NCI-H226 (cell line): ENCODE measurements at regions not wholly inside any gene's neighbourhood (a gene's known extent, or its start where the extent isn't known, plus 50 kb on each side); places are given as distances from the start of the nearest gene placed in this dataset.

ENCODE experiments used
- DNase-seq: peaks from one replicate; pipeline ENCODE4 v3.0.0-alpha.2; 2015

- DNase-seq, result no peak
These were observed 239.2 kb upstream of the HS6ST1 start for GRCh38 chr2:128557831-128558241.

GRCh38 chr2:128558441-128558840 is 239.8 kb upstream of the HS6ST1 start:
- no peak for DNase-seq

GRCh38 chr2:128558895-128559532 is 240.3 kb upstream of the HS6ST1 start:
- DNase-seq, result no peak

- DNase-seq, result no peak
These were observed 241.2 kb upstream of the HS6ST1 start for GRCh38 chr2:128559533-128560515.

DNA sequence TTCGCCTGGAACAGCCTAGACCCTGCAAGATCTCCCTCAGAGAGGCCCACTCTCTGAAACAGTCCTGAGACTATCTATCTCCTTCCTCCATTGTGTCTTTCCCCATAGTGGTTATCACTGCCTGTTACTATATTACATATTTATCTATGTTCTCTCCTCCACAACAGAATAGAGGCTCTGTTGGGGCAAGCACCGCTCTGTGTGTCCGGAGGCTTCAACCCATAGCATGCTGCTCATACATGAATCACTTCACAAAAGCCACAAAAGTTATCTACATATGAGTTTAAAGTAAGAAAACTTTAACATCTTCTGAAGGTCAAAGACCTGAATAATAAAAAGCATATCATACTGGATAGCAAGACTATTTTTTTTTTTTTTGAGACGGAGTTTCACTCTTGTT is 242.1 kb upstream of the HS6ST1 start:
- DNase-seq, result no peak

DNA sequence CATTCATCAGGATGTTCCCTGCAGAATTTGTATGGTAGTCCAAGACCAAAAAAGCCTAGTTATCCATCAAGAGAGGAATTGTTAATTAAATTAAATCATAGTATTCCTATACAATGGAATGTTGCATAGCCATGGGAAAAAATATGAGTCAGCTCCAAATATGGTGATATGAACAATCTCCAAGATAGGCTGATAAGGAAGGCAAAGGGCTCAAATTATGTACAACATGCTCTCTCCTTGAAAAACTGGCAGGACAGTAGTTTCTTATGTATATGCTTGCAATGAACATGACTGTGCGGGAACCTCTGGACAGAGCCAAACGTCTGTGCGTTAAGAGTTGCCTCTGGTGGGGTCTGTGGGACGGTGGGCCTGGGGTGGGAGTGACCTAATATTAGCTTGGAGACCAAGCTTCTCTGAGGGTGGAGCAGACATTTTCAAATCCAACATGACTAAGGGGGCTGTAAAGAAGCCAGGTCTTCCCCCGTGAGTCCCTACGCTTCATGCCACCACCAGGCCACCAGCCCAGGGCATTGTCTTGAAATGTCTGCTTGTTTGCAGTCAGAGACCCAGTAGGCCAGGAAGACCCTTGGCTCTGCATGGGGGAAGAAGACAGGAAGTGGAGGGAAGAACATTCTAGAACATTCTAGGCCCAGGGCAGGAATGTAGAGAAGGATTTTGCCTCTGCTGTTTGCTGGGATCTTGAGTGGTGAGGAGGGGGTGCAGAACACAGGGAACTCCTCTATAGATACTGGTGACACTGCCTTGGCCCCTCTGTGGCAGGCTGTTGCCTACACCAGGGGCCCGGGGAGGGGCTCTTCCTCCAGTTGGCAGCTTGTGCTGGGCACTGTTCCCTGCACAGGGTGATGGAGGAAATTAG is 244.0 kb upstream of the HS6ST1 start:
- peak; percentile 60 for DNase-seq

- peak; percentile 96 for DNase-seq
These were observed 244.7 kb upstream of the HS6ST1 start for GRCh38 chr2:128563348-128563687.

DNA sequence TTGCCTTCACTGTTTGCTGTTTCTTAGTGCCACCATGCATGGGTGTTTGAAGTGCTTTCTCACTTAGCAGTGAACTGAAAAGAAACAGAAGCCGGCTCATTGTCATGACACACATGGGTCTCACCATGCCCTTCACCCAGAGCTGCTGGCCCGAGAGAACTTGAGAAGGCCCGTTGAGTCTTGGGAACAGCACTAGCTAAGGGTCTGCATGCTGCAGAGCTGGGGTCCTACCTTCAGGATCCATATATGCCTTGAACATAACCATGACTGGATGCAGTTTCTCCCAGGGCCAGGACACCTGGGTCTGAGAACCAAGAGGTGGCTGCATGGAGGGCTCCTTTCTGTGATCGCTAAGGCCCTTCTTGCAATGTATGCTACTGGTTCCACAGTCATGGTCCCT is 245.5 kb upstream of the HS6ST1 start:
- DNase-seq, result no peak

DNA sequence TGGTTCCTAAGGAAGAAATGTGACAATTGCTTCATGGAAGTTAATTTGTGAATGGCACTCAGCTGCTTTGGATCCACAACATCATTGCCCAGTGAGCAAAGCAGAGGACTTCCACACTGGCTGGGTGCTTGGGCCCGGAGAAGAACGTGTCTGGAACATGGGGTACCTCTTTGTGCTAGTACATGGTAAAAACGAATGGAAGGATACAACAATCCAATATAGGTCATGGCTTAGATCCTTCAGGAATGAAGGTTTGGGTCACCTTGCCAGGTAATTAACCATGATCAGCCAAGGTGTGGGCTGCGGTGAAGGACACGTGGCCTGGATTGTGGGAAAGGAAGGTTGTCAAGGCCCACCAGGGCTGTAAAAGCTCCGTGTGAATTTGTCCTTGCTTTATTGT is 245.9 kb upstream of the HS6ST1 start:
- no peak for DNase-seq

DNA sequence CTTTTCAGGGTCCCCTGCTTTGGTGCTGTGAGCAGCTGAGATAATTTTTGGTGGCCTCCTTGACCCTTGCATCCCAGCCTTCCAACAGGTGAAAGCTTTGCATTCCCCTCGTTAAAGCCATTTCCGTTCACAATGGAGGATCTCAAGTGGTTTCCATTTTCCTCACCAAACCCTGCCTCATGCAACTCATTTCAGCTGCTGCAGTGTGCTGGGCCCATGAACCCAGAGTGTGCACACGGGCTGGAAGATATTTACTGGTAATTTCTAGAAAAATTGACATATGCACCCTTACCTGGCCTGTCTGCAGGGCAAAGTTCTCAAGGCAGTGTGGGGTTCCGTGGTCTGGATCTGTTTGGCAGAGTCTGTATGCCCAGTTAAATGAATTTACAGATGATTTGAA is 246.8 kb upstream of the HS6ST1 start:
- no peak for DNase-seq

GRCh38 chr2:128566671-128567070 is 248.0 kb upstream of the HS6ST1 start:
- DNase-seq, result no peak

DNA sequence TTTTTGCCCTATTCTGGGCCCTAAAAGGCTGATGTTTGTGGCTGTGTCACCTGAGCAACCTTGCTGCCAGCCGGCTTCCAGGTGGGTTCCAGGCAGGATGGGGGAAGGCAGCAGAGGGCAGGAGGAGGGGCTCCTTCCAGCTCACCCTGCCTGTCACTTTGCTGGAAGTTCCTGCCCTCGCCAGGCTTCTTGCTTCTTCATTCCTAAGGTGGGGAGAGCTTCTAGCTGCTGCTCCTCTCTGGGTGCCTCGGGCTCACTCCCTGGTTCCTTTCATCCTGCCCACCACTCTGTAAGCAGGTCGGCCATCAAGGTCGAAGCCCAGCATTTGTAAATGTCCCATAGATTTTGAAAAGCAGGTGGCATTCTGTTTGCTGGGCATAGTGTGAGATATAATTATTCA is 249.4 kb upstream of the HS6ST1 start:
- no peak for DNase-seq

- no peak for DNase-seq
These were observed 254.4 kb upstream of the HS6ST1 start for GRCh38 chr2:128573116-128573515.

DNA sequence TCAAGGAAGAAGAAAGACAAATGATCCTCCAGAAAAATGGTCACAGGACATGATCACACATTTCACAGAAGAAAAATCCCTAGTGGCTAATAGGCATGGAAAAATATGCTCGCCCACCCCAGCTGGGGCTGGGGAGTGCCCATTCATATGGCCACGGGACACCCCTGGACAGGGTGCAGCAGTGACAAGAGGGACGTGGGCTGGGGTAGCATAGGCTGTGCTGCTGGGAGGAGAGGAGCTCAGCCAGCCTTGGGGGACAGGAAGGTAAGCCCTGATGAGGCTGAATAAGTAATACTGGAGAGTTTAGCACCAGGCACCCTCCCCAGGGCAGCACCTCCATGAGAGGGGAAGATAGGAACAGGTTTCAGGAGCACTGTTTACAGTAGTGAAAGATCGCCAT is 254.9 kb upstream of the HS6ST1 start:
- no peak for DNase-seq

- DNase-seq, result no peak
These were observed 258.7 kb upstream of the HS6ST1 start for GRCh38 chr2:128577141-128577930.

DNA sequence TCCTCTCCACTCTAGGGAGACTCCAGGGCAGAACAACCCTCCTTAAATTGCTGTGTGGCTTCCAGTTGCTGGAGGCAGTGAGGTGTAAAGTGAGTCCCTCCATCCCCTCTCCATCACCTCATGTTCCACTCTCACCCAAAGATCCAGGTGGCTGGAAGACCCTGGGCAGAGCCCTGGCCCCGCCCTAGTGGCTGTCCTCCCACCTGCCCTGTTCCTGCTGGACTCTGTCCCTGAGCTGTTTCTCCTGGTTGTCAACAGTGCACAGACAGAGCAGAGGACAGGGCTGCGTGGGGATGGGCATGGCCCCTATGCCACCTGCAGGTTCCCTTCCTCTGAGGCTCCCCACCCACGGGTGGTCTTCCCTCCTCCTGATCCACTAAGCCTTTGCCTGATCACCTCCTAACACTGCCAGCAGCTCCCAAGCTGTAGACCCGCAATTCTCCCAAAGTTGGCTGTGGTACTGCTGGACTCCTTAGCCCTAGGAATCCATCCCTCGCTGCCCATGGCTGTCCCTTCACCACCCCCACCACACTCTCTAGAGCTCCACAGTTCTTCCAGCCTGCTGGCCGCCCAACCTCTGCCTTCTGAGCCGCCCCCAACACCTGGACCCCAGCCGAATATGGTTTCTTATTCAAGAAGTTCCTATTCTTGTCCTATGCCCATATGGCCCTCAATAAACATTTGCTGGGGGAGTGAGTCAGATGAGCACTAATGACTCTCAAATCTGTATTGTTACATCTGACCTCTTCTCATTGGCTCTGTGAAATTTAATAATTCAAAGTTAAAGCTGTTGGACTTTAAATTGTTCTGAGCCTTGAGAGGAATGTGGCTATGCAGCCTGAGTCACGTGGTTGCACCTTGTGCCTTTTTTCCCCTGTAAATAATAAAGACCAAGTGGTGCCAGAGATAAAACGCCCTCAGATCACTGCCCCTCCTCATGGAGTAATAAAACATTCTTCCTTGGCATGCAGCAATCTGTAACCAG is 260.0 kb upstream of the HS6ST1 start:
- no peak for DNase-seq

GRCh38 chr2:128579825-128580224 is 261.2 kb upstream of the HS6ST1 start:
- no peak for DNase-seq

GRCh38 chr2:128580988-128581848 is 262.6 kb upstream of the HS6ST1 start:
- DNase-seq, result no peak

DNA sequence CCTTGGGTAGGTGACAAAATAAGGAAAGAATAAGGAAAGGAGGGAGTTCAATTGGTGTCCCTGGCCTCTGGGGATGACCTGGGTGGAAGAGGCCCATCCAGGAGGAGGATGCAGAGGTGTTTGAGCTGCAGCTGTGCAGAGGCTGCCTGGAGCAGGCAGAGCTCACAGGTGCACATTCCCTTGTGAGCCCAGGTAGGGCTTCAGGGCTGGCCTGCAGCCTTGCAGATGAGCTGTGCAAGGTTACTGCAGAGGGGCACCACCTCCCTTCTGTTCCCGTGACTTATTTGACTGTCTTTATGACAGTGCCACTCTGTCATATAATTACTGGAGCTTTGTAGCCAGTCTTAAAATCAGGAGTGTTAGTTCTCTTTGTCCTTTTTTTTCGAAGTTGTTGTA is 263.2 kb upstream of the HS6ST1 start:
- no peak for DNase-seq

- peak; percentile 57 for DNase-seq
These were observed 265.7 kb upstream of the HS6ST1 start for GRCh38 chr2:128584296-128584890.
